GM10847 (cell line): ENCODE measurements at regions not wholly inside any gene's neighbourhood (a gene's known extent, or its start where the extent isn't known, plus 50 kb on each side); places are given as distances from the start of the nearest gene placed in this dataset.

Experiments
- POLR2A ChIP-seq: IDR thresholded peaks from 2 replicates; pipeline ENCODE4 v1.6.1; 2011; ENCODE audit not compliant: insufficient read length; ENCODE audit errors: extremely low read depth

- no peak for TF ChIP-seq POLR2A
Observed at GRCh38 chr20:1845163-1845523, 50.1 kb upstream of the SIRPA start.

- TF ChIP-seq POLR2A = no peak
Observed at GRCh38 chr20:1844325-1845162, 50.7 kb upstream of the SIRPA start.

GRCh38 chr20:1842281-1842680, 52.9 kb upstream of the SIRPA start:
- TF ChIP-seq POLR2A = no peak

GRCh38 chr20:1841554-1842140, 53.6 kb upstream of the SIRPA start:
- TF ChIP-seq POLR2A = no peak

- TF ChIP-seq POLR2A = no peak
Observed at GRCh38 chr20:1840817-1841553, 54.2 kb upstream of the SIRPA start.

- no peak for TF ChIP-seq POLR2A
Observed at GRCh38 chr20:1838556-1839279, 56.5 kb upstream of the SIRPA start.

GRCh38 chr20:1835186-1836035, 59.8 kb upstream of the SIRPA start:
- TF ChIP-seq POLR2A = no peak

- TF ChIP-seq POLR2A = no peak
Observed at GRCh38 chr20:1833728-1834726, 61.2 kb upstream of the SIRPA start.

GRCh38 chr20:1833216-1833615, 62.0 kb upstream of the SIRPA start:
- no peak for TF ChIP-seq POLR2A

GRCh38 chr20:1832634-1833033, 62.6 kb upstream of the SIRPA start:
- no peak for TF ChIP-seq POLR2A

GRCh38 chr20:1831606-1832005, 63.6 kb upstream of the SIRPA start:
- TF ChIP-seq POLR2A = no peak

- TF ChIP-seq POLR2A = no peak
Observed at GRCh38 chr20:1831096-1831495, 64.1 kb upstream of the SIRPA start.

GRCh38 chr20:1830240-1830639, 65.0 kb upstream of the SIRPA start:
- no peak for TF ChIP-seq POLR2A
